ENCODE measurements at regions not wholly inside any gene's neighbourhood (a gene's known extent, or its start where the extent isn't known, plus 50 kb on each side); places are given as distances from the start of the nearest gene placed in this dataset.
"Not testable (repeated sequence)": the region's sequence is repeated elsewhere in the genome, so short reads cannot be mapped to it uniquely, and the experiment has no call there.

DNA sequence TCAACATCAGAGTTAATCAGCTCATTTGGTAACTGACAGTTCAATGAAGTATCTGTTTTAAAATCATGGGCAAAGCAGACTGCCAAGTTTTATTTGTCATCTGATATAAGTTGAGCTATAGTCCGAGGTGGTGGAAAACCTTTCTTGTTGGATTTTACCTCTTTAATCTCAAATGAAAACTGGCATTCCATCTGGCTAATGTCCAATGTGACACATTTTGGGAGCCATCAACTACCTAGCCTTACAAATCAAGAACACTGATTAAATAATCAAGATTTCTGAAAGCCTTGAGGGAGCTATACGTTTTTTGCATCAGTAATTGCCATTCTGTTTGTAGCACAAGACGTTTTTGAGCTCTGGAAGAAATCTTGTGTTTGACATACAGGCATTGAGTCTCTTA, 1380.5 kb upstream of the WWC1 start:
- Mint-ChIP-seq H3K27me3 (no peaks in the 10 kb centered on the region), H3K4me1 (ENCODE audit: low read depth) (no peaks in the 10 kb centered on the region), H3K9me3 (peaks cover under 1% of the 10 kb centered on the region), H3K36me3 (ENCODE audit: low read depth) (no peaks in the 10 kb centered on the region), H3K27ac (no peak overlapping the region), H3K4me3 (no peak overlapping the region)
- TF ChIP-seq, protein P1, sequence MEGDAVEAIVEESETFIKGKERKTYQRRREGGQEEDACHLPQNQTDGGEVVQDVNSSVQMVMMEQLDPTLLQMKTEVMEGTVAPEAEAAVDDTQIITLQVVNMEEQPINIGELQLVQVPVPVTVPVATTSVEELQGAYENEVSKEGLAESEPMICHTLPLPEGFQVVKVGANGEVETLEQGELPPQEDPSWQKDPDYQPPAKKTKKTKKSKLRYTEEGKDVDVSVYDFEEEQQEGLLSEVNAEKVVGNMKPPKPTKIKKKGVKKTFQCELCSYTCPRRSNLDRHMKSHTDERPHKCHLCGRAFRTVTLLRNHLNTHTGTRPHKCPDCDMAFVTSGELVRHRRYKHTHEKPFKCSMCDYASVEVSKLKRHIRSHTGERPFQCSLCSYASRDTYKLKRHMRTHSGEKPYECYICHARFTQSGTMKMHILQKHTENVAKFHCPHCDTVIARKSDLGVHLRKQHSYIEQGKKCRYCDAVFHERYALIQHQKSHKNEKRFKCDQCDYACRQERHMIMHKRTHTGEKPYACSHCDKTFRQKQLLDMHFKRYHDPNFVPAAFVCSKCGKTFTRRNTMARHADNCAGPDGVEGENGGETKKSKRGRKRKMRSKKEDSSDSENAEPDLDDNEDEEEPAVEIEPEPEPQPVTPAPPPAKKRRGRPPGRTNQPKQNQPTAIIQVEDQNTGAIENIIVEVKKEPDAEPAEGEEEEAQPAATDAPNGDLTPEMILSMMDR (IDR thresholded peaks at IDR 0.05): no peak
- ATAC-seq (no peak), DNase-seq (no peak)
- ChIA-PET CTCF (no interaction called here), POLR2A (no interaction called here)
- intact Hi-C loops (cut with micrococcal nuclease): no loop called here

DNA sequence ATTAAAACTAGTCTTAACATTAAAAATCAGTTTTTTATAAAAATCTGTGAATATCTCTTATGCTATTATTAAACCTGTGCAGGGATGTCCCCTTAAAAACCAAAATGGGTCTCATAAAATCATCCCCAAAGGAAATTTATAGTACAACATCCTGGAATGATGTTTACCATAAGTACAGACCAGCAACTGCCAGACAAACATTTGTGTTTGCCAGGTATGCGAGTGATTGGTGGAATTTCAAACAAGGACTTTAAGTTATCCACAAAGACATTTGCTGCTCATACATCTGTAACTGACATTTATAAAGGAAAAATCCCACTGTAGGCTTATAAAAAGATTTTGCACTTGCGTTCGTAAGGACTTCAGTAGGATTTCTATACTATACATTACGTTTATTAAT, 1375.4 kb upstream of the WWC1 start:
- no peaks in the 10 kb centered on the region for H3K4me1 Mint-ChIP-seq (ENCODE audit: low read depth)
- H3K27me3 Mint-ChIP-seq: no peaks in the 10 kb centered on the region
- DNase-seq: no peak
- intact Hi-C loops (cut with micrococcal nuclease): no loop called here
- no peaks in the 10 kb centered on the region for H3K36me3 Mint-ChIP-seq (ENCODE audit: low read depth)
- ChIA-PET POLR2A (no interaction called here), CTCF (no interaction called here)
- no peak overlapping the region for H3K27ac Mint-ChIP-seq
- H3K4me3 Mint-ChIP-seq: no peak overlapping the region
- TF ChIP-seq, protein P1 (IDR thresholded peaks at IDR 0.05): no peak
- peaks cover 2% of the 10 kb centered on the region for H3K9me3 Mint-ChIP-seq
- ATAC-seq: no peak

DNA sequence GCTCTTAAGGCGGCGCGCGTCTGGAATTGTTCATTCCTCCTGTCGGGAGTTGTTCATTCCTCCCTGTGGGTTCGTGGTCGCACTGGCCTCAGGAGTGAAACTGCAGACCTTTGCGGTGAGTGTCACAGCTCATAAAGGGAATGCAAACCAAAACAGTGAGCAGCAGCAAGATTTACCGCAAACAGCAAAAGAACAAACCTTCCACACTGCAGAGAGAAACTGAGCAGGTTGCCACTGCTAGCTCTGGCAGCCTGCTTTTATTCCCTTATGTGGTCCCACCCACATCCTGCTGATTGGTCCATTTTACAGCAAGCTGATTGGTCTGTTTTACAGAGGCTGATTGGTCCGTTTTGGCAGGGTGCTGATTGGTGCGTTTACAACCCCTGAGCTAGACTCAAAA, 1365.3 kb upstream of the WWC1 start:
- TF ChIP-seq, protein P1 (IDR thresholded peaks at IDR 0.05): no peak
- Mint-ChIP-seq H3K9me3 (peaks cover 10% of the 10 kb centered on the region), H3K4me1 (ENCODE audit: low read depth) (no peaks in the 10 kb centered on the region), H3K27me3 (no peaks in the 10 kb centered on the region), H3K27ac (no peak overlapping the region), H3K4me3 (no peak overlapping the region), H3K36me3 (ENCODE audit: low read depth) (no peaks in the 10 kb centered on the region)
- ChIA-PET CTCF (no interaction called here), POLR2A (no interaction called here)
- DNase-seq: no peak
- ATAC-seq: no peak
- intact Hi-C loops (cut with micrococcal nuclease): no loop called here

DNA sequence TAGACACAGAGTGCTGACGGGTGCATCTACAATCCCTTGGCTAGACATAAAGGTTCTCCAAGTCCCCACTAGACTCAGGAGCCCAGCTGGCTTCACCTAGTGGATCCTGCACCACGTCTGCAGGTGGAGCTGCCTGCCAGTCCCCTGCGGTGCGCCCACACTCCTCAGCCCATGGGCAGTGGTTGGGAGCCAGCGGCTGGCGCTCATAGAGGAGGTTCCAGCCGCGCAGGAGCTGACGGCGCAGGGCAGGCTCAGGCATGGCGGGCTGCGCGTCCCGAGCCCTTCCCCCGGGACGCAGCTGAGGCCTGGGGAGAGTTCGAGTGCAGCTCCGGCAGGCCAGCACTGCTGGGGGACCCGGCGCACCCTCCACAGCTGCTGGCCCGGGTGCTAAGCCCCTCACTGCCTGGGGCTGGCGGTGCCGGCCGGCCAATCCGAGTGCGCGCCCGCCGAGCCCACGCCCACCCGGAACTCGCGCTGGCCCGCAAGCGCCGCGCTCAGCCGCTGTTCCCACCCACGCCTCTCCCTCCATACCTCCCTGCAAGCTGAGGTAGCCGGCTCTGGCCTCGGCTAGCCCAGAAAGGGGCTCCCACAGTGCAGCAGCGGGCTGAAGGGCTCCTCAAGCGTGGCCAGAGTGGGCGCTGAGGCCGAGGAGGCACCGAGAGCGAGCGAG, 1364.5 kb upstream of the WWC1 start:
- ATAC-seq; H3K27ac Mint-ChIP-seq; H3K36me3 Mint-ChIP-seq (ENCODE audit: low read depth); H3K27me3 Mint-ChIP-seq; H3K4me3 Mint-ChIP-seq; DNase-seq; H3K4me1 Mint-ChIP-seq (ENCODE audit: low read depth); intact Hi-C loops (cut with micrococcal nuclease); CTCF ChIA-PET; POLR2A ChIA-PET: not testable (repeated sequence)
- peaks cover 10% of the 10 kb centered on the region for H3K9me3 Mint-ChIP-seq

DNA sequence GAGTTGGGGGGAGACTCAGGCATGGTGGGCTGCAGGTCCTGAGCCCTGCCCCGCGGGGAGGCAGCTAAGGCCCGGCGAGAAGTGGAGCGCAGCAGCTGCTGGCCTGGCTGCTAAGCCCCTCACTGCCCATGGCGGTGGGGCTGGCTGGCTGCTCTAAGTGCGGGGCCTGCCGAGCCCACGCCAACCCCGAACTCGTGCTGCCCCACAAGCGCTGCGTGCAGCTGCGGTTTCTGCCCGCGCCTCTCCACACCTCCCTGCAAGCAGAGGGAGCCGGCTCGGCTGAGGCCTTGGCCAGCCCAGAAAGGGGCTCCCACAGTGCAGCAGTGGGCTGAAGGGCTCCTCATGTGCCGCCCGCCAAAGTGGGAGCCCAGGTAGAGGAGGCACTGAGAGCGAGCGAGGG, 1355.1 kb upstream of the WWC1 start:
- no peak for ATAC-seq
- ChIA-PET POLR2A (no interaction called here), CTCF (no interaction called here)
- H3K27ac Mint-ChIP-seq: no peak overlapping the region
- no peaks in the 10 kb centered on the region for H3K27me3 Mint-ChIP-seq
- H3K9me3 Mint-ChIP-seq: no peaks in the 10 kb centered on the region
- no peak overlapping the region for H3K4me3 Mint-ChIP-seq
- no peaks in the 10 kb centered on the region for H3K4me1 Mint-ChIP-seq (ENCODE audit: low read depth)
- TF ChIP-seq, protein P1 (IDR thresholded peaks at IDR 0.05): no peak
- DNase-seq: no peak
- intact Hi-C loops (cut with micrococcal nuclease): no loop called here
- H3K36me3 Mint-ChIP-seq (ENCODE audit: low read depth): no peaks in the 10 kb centered on the region

DNA sequence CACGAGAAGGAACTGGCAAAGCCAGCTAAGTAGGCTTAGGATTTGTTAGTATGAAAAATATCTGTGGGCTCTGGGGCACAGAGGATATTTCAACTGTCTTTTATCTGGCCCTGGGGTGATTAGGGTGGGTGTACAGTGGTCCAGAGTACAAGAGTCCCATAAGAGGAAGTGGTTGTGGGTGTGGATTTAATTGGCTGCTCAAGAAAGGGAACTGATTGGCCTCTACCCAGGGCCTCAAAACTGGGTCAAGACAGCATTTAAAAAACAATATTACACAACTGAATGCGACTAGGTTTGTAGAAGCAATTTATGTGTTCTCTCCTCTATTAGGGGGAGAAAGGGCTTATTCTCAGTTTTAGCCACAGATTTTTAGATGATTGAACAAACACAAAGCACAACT, 1353.4 kb upstream of the WWC1 start:
- H3K4me3 Mint-ChIP-seq: no peak overlapping the region
- ChIA-PET POLR2A (no interaction called here), CTCF (no interaction called here)
- no peaks in the 10 kb centered on the region for H3K36me3 Mint-ChIP-seq (ENCODE audit: low read depth)
- DNase-seq (no peak), ATAC-seq (no peak)
- no peaks in the 10 kb centered on the region for H3K27me3 Mint-ChIP-seq
- TF ChIP-seq, protein P1 (IDR thresholded peaks at IDR 0.05): no peak
- intact Hi-C loops (cut with micrococcal nuclease): no loop called here
- no peak overlapping the region for H3K27ac Mint-ChIP-seq
- peaks cover 2% of the 10 kb centered on the region for H3K9me3 Mint-ChIP-seq
- no peaks in the 10 kb centered on the region for H3K4me1 Mint-ChIP-seq (ENCODE audit: low read depth)

Measured in activated CD8-positive, alpha-beta T cell treated with anti-CD3 and anti-CD28 coated beads for 36 hours (primary cell).